HCEC 1CT (cell line): ENCODE measurements at regions not wholly inside any gene's neighbourhood (a gene's known extent, or its start where the extent isn't known, plus 50 kb on each side); places are given as distances from the start of the nearest gene placed in this dataset.

ENCODE experiments used
- DNase-seq: peaks from one replicate; pipeline ENCODE4 v3.0.0-alpha.2; 2017

DNA sequence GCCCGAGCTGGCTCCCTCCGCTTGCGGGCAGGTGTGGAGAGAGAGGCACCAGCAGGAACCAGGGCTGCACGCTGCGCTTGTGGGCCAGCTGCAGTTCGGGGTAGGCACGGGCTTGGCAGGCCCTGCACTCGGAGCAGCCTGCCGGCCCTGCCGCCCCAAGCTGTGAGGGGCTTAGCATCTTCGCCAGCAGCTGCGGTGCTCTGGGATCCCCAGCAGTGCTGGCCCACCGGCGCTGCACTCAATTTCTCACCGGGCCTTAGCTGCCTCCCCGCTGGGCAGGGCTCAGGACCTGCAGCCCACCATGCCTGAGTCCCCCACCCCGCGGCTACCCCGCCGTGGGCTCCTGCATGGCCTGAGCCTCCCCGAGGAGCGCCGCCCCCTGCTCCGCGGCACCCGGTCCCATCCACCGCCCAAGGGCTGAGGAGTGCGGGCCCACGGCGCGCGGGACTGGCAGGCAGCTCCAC lies 434.4 kb upstream of the RGPD4 start:
- DNase-seq: no peak

- no peak for DNase-seq
These were observed 433.2 kb upstream of the RGPD4 start for GRCh38 chr2:107393516-107393915.

- DNase-seq: no peak
These were observed 428.0 kb upstream of the RGPD4 start for GRCh38 chr2:107398683-107399082.

- no peak for DNase-seq
These were observed 424.4 kb upstream of the RGPD4 start for GRCh38 chr2:107402330-107402729.

- DNase-seq: no peak
These were observed 421.4 kb upstream of the RGPD4 start for GRCh38 chr2:107405261-107405660.

DNA sequence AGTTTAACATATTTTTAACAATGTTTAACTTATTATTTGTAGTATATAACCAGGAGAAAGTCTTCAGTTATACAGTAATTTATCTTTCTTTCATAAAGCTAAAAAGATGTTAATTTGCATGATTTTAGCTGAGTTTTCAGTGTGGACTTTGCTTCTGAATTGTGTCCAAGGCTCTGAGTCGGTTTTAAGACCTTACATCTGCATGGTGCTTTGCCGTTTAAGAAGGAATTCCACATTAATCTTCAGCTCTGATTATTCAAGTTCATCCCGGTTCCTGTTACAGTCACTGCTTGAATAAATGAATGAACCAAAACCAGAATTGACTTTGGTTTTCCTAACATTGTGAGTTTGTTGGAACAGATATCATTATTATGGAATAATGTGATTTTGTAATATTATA lies 419.7 kb upstream of the RGPD4 start:
- DNase-seq: no peak

- DNase-seq: no peak
These were observed 418.7 kb upstream of the RGPD4 start for GRCh38 chr2:107407974-107408373.

DNA sequence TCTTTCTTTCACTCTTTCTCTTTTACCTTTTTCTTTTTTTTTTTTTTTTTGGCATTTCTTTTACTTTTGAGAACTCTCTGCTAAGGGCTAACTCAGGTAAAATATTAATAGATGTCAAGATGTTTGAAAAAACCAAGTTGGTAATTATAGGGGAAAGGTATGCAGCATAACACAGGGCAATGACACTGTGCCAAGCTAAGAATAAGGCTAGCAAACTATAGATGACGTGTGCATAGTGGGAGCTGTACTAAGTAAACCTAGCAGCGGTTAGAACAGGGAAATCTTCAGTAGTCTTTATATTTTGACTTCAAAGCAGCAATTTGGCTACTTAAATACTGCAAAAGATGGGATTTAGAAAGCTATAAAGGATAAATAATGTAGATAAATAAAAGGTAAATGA lies 415.4 kb upstream of the RGPD4 start:
- no peak for DNase-seq

GRCh38 chr2:107412209-107412904 lies 414.3 kb upstream of the RGPD4 start:
- no peak for DNase-seq

DNA sequence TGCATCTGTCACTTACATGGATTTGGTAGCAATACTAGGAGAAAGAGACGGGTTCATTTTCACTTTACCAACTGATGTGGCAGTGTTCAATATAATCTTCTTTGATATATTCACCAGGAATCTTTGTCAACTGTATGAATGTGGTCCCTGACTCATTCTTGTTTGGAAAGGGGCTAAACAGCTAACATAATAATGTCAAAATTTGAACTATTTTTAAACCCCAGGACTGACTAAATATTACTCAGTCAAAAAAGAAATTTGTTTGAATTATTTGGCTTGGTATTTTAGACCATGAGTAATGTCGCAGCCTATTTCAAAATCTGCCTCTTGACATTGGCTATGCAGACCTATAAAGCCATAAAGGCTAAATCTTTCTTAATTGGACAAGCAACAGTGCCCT lies 413.7 kb upstream of the RGPD4 start:
- no peak for DNase-seq

GRCh38 chr2:107414376-107414775 lies 412.3 kb upstream of the RGPD4 start:
- DNase-seq: no peak

DNA sequence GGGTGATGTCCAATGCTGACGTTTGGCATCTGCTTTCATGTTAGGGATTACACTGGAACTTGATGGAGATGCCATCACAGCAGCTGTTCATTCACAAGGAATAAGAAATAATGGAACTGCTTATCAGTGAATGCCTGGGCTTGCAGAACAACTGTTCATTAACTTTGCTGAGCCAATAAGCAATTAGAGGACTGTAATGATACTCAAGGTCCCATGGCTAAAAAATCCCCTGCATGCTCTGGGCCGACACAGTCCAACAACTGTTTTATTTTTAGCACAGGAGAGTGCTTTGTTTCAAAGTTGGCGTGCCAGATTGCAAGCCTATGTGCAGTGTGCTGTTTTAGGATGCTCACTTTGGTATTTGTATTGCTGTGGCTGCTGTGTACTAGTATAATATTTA lies 408.0 kb upstream of the RGPD4 start:
- no peak for DNase-seq

- no peak for DNase-seq
These were observed 407.5 kb upstream of the RGPD4 start for GRCh38 chr2:107419191-107419590.

DNA sequence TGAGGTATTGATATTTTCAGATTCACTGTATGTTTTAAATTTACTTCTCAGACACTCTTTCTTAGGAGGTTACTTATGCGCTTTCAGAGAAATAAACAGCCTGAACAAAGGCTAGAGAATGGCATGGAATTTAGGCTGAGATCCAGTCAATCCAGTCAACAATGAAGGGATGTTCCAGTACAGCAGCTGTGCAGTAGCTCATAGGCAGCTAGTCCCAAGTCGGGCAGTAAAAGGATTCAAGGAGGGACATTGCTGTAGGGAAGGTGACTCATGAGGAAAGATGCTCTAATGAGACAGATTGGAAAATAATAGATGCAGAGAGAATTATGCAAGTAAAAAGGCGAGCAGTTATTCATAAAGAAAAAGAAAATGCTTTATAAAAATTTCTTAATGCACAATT lies 397.9 kb upstream of the RGPD4 start:
- no peak for DNase-seq

DNA sequence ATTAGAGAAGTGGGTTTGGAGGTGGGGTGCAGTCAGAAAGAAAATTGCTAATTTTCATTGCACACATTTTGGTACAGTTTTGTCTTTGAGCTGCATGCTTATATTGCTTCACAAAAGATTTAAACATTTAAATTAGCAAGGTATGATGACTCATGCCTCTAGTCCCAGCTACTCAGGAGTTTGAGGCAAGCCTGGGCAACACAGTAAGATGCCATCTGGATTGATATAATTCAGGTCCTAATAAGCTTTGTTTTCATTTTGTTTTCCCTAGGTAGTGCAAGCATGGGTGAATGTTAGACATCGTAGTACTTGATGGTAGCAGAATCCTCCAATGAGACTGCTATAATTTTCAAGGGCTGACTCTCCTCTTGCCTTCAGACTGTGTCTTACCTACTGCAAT lies 396.7 kb upstream of the RGPD4 start:
- no peak for DNase-seq

GRCh38 chr2:107430596-107431266 lies 396.0 kb upstream of the RGPD4 start:
- no peak for DNase-seq

GRCh38 chr2:107436281-107436680 lies 390.4 kb upstream of the RGPD4 start:
- DNase-seq: no peak

- no peak for DNase-seq
These were observed 389.4 kb upstream of the RGPD4 start for GRCh38 chr2:107437265-107437664.

DNA sequence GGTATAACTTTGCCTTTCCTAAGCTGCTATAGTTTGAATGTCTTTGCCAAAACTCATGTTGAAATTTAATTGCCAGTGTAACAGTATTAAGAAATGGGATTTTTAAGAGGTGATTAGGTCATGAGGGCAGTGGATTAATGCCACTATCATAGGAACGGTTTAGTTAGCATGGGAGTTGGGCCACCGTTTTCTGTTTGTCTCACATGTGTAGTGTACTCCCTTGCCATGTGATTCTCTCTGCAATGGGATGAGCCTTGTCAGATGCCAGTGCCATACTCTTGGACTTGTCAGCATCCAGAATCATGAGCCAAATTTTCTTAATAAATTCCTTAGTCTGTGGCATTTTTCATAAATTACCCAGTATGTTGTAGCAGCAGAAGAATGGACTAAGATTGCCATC lies 388.9 kb upstream of the RGPD4 start:
- DNase-seq: no peak

DNA sequence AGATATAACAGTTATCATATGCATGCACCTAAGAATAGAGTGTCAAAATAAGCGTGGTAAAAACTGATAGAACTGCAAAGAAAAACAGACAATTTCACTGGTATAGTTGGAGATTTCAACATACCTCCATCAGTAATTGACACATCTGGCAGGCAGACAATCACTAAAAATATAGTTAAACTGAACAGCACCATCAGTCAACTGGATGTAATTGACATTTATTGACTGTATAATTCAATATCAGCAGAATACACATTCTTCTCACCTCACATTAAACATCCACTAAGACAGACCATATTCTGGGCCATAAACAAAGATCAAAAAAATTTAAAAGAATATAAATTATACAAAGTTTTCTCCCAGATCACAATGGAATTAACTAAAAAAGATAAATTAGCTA lies 378.5 kb upstream of the RGPD4 start:
- DNase-seq: no peak

DNA sequence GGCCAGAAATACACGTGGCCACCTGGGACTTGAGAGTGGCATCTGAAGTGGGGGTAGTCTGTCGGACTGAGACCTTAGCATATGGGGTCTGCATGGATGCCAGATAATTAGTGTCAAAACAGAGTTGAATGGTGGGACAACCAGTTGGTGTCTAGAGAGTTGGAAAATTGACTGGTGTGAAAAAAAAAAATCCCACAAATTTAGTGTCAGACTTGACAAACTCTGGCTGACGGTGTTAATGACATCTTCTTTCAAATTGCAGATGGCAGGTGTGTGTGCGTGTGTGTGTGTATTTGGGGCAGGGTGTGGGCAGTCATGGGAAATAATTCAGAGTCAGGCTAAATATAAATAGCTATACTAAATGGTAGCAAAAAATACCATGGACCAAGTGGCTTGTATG lies 365.4 kb upstream of the RGPD4 start:
- no peak for DNase-seq

- no peak for DNase-seq
These were observed 364.5 kb upstream of the RGPD4 start for GRCh38 chr2:107462181-107462580.

DNA sequence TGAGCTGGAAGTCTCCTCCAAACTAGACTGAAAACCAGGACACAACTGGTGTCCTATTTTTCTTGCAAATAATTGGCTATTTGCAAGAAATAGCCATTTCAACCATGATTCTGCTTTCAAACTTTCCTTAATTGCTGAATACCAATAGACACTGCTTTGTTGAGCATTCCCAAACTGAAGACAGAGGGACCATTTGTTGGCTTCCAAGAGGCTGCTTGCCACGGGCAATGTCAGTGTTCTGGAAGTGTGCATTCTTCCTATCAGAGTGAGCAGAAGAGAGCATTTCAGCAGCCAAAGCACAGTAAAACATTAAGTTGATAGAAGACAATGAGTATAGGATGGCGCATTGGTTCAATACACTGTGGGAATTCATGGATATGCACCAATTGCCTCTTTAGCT lies 360.5 kb upstream of the RGPD4 start:
- DNase-seq: no peak

GRCh38 chr2:107466984-107467773 lies 359.5 kb upstream of the RGPD4 start:
- no peak for DNase-seq
